A549 (cell line): ENCODE measurements at regions not wholly inside any gene's neighbourhood (a gene's known extent, or its start where the extent isn't known, plus 50 kb on each side); places are given as distances from the start of the nearest gene placed in this dataset.
A peak's percentile ranks its signal among the peaks of the same experiment; 100 is the strongest.

Experiments
- ATAC-seq, 2 experiments: fragments of 200-7000 bp in 1 of 2; fragments of >200 bp in 1 of 2; cut with Nextera tagmentation in 1 of 2; cut with Tn5 transposase in 1 of 2; 3 replicates each; pipeline versions ENCODE4 v1.8.0 to v1.9.1; 2018 to 2020; ENCODE audit warnings: mild to moderate bottlenecking in 1 of 2, moderate library complexity in 1 of 2
- CTCF ChIA-PET: fragments of 300-600 bp; sonication (Branson Sonifier 250); formaldehyde crosslinking; extraction: SDS; loops from one replicate; lab custom pipeline; 2021; ENCODE audit warnings: antibody characterized with exemption, inconsistent platforms; lab: Yijun Ruan, JAX
- POLR2A ChIA-PET: fragments of 350-600 bp; formaldehyde crosslinking; extraction: SDS; loops from one replicate; lab custom pipeline; 2021; ENCODE audit warnings: antibody characterized with exemption, inconsistent platforms; lab: Yijun Ruan, JAX
- DNase-seq, 2 experiments: peaks; one replicate each; pipeline versions ENCODE4 v3.0.0 to v3.0.0-alpha.2; 2011 to 2016; ENCODE audit warnings: low read depth in 1 of 2, low spot score in 1 of 2
- FAIRE-seq: peaks from 2 replicates; lab custom pipeline; 2011; peaks lifted over from hg19 to GRCh38; lab: Jason Lieb, UNC
- H3K27ac ChIP-seq, 2 experiments: fragments of >200 bp; sonication (Bioruptor Twin); formaldehyde crosslinking; 3 replicates each; pipeline ENCODE4 v1.5.1; 2016 to 2017
- H3K4me1 ChIP-seq: fragments of >200 bp; sonication (Bioruptor Twin); formaldehyde crosslinking; 3 replicates; pipeline ENCODE4 v1.6.1; 2016
- H3K4me2 ChIP-seq: fragments of >200 bp; sonication (Bioruptor Twin); formaldehyde crosslinking; 3 replicates; pipeline ENCODE4 v1.6.1; 2016
- H3K4me3 ChIP-seq: fragments of >200 bp; sonication (Bioruptor Twin); formaldehyde crosslinking; 3 replicates; pipeline ENCODE4 v1.5.1; 2016
- H3K9me3 ChIP-seq: fragments of >200 bp; sonication (Bioruptor Twin); formaldehyde crosslinking; 3 replicates; pipeline ENCODE4 v1.6.1; 2016
- EP300 ChIP-seq, 2 experiments: fragments of >200 bp; sonication (Bioruptor Twin); formaldehyde crosslinking; IDR thresholded peaks; 2 replicates in 1 of 2; 3 replicates in 1 of 2; pipeline ENCODE4 v1.6.1; 2016 to 2017
- FOSB ChIP-seq: fragments of 250-450 bp; sonication (Bioruptor Pico); IDR thresholded peaks from 2 replicates; pipeline ENCODE4 v1.5.0; 2020; ENCODE audit warnings: mild to moderate bottlenecking, moderate library complexity
- FOSL2 ChIP-seq, 2 experiments: fragments of 450-650 bp in 1 of 2; fragments of >200 bp in 1 of 2; sonication (Bioruptor Twin) in 1 of 2; formaldehyde crosslinking; IDR thresholded peaks; 2 replicates each; pipeline versions ENCODE4 v1.5.0 to v1.6.1; 2016 to 2020; ENCODE audit warnings: mild to moderate bottlenecking in 1 of 2, moderate library complexity in 1 of 2
- FOXS1 ChIP-seq: fragments of 250-450 bp; sonication (Bioruptor Pico); IDR thresholded peaks from 2 replicates; pipeline ENCODE4 v1.5.0; 2020; ENCODE audit warnings: mild to moderate bottlenecking, moderate library complexity
- GATA3 ChIP-seq: IDR thresholded peaks from 2 replicates; pipeline ENCODE4 v1.6.1; 2012; ENCODE audit warnings: borderline replicate concordance
- HES2 ChIP-seq: fragments of >200 bp; sonication (Bioruptor Twin); formaldehyde crosslinking; IDR thresholded peaks from 2 replicates; pipeline ENCODE4 v1.6.1; 2016
- HOXB5 ChIP-seq: fragments of 250-450 bp; sonication (Bioruptor Pico); IDR thresholded peaks from 2 replicates; pipeline ENCODE4 v1.5.0; 2020; ENCODE audit warnings: mild to moderate bottlenecking, moderate library complexity
- PBX3 ChIP-seq: IDR thresholded peaks from 2 replicates; pipeline ENCODE4 v1.6.1; 2012
- PHF8 ChIP-seq: fragments of 200-600 bp; sonication (generic); IDR thresholded peaks from 2 replicates; pipeline ENCODE4 v1.6.1; 2016; ENCODE audit warnings: low read depth, mild to moderate bottlenecking, antibody characterized with exemption, moderate library complexity, borderline replicate concordance
- POLR2A ChIP-seq: IDR thresholded peaks from 2 replicates; pipeline ENCODE4 v1.6.1; 2012; ENCODE audit warnings: mild to moderate bottlenecking, low read length
- POLR2AphosphoS2 ChIP-seq: conservative IDR thresholded peaks from 2 replicates; pipeline ENCODE4 v1.6.1; 2012; ENCODE audit warnings: low read length, improper control_type of control experiment, inconsistent platforms
- RAD21 ChIP-seq, 2 experiments: fragments of >200 bp in 1 of 2; sonication (Bioruptor Twin) in 1 of 2; formaldehyde crosslinking in 1 of 2; IDR thresholded peaks in 1 of 2; conservative IDR thresholded peaks in 1 of 2; 2 replicates in 1 of 2; 3 replicates in 1 of 2; pipeline ENCODE4 v1.6.1; 2012 to 2018; ENCODE audit warnings: inconsistent platforms in 1 of 2
- REST ChIP-seq: fragments of 200-600 bp; sonication (generic); IDR thresholded peaks from 2 replicates; pipeline ENCODE4 v1.6.1; 2016; ENCODE audit warnings: antibody characterized with exemption, mild to moderate bottlenecking, moderate library complexity
- TFCP2L1 ChIP-seq: fragments of 250-450 bp; sonication (Bioruptor Pico); IDR thresholded peaks from 2 replicates; pipeline ENCODE4 v1.5.0; 2021; ENCODE audit warnings: mild to moderate bottlenecking
- ZC3H11A ChIP-seq: fragments of 450-650 bp; IDR thresholded peaks from 2 replicates; pipeline ENCODE4 v1.6.1; 2014; ENCODE audit warnings: antibody characterized with exemption, mild to moderate bottlenecking
- WGBS: methylation state at CpG from one replicate; pipeline ENCODE4 v1.1.6; 2017; ENCODE audit errors: missing lambda C conversion rate; 5-methylcytosine and 5-hydroxymethylcytosine counted together

- ChIA-PET POLR2A (interaction anchor here (1.1 kb wide), 1 partner anchor 19 kb away, joined by 3 read pairs; no protein-coding TSS in a partner anchor), CTCF (interaction anchor here (1.4 kb wide), 3 partner anchors 18 to 20 kb away, joined by 3 read pairs; no protein-coding TSS in a partner anchor)
- Histone ChIP-seq H3K9me3 (no peaks in the 10 kb centered on the region), H3K4me2 (peak overlapping the region; percentile 52), H3K4me1 (peaks cover 97% of the 10 kb centered on the region), H3K4me3 (no peak overlapping the region), H3K27ac (peak overlapping the region; percentile 61 to 88; a peak in 5 of 6 replicates)
- FAIRE-seq (no peak), DNase-seq (no peak), ATAC-seq (no peak; a peak in 1 of 6 replicates)
- no peak for TF ChIP-seq PHF8
- no peak for TF ChIP-seq TFCP2L1 (CRISPR knock-in tag)
- no peak for TF ChIP-seq FOSB
- TF ChIP-seq REST, result no peak
- TF ChIP-seq FOXS1 (CRISPR knock-in tag), result no peak
- TF ChIP-seq POLR2A, result no peak
- TF ChIP-seq HOXB5 (CRISPR knock-in tag), result no peak
- TF ChIP-seq ZC3H11A, result no peak
- no peak for TF ChIP-seq HES2
- TF ChIP-seq GATA3, result no peak
- no peak for TF ChIP-seq POLR2AphosphoS2
- 86% methylated on average over 21 of the region's 21 CpGs for WGBS
Measured at GRCh38 chr17:77304746-77305473, 164.1 kb downstream of the SEC14L1 start.

- FAIRE-seq, result no peak
- ATAC-seq, result peak; percentile 6 to 7; a peak in 3 of 6 replicates
- no peaks in the 10 kb centered on the region for H3K9me3 ChIP-seq
- H3K27ac ChIP-seq, result peak overlapping the region; percentile 77 to 88
- H3K4me1 ChIP-seq, result peaks cover 84% of the 10 kb centered on the region
- ChIA-PET CTCF (interaction anchor here (0.8 to 1.4 kb wide), 4 partner anchors 17 to 124 kb away, joined by 3 read pairs; no protein-coding TSS in a partner anchor), POLR2A (interaction anchor here (0.6 to 0.7 kb wide), 2 partner anchors 19 to 652 kb away, joined by 3 read pairs; partner anchors contain the start of gene TNRC6C)
- H3K4me3 ChIP-seq, result peak overlapping the region; percentile 14; the same call in 1 of the 3 replicates
- no peak for DNase-seq
- H3K4me2 ChIP-seq, result peak overlapping the region; percentile 83
- WGBS, result 76% methylated on average over 13 of the region's 13 CpGs
- TF ChIP-seq RAD21 (conservative IDR thresholded peaks at IDR 0.05 in 1 of 2, IDR thresholded peaks at IDR 0.05 in 1 of 2), result no peak
- TF ChIP-seq GATA3, result no peak
- no peak for TF ChIP-seq PBX3
- no peak for TF ChIP-seq FOXS1 (CRISPR knock-in tag)
- no peak for TF ChIP-seq FOSL2 (IDR thresholded peaks at IDR 0.05)
- TF ChIP-seq FOSL2 (CRISPR knock-in tag; IDR thresholded peaks at IDR 0.05), result no peak
- TF ChIP-seq EP300 (IDR thresholded peaks at IDR 0.05), result no peak
- TF ChIP-seq FOSB, result no peak
Measured at GRCh38 chr17:77306048-77306789, 165.4 kb downstream of the SEC14L1 start.
